ENCODE measurements at regions not wholly inside any gene's neighbourhood (a gene's known extent, or its start where the extent isn't known, plus 50 kb on each side); places are given as distances from the start of the nearest gene placed in this dataset.
A peak's percentile ranks its signal among the peaks of the same experiment; 100 is the strongest.

GRCh38 chr4:114132199-114132598 is 152.8 kb upstream of the ARSJ start:
- peaks cover 8% of the 10 kb centered on the region for H3K4me1 Mint-ChIP-seq
- DNase-seq (ENCODE audit: low spot score) (no peak), ATAC-seq (no peak)
- CTCF ChIA-PET = interaction anchor here (1.0 kb wide), 1 partner anchor 246 kb away, joined by 3 read pairs; no protein-coding TSS in a partner anchor
- TF ChIP-seq CTCF (IDR thresholded peaks at IDR 0.05) = no peak
- TF ChIP-seq OVOL2 (CRISPR knock-in tag; IDR thresholded peaks at IDR 0.05; ENCODE audit: borderline replicate concordance) = no peak
- no peak for TF ChIP-seq JUN (CRISPR knock-in tag; IDR thresholded peaks at IDR 0.05)
- no peak for TF ChIP-seq ZNF416 (CRISPR knock-in tag; IDR thresholded peaks at IDR 0.05)
- no peak for TF ChIP-seq ZNF532 (CRISPR knock-in tag; IDR thresholded peaks at IDR 0.05; ENCODE audit: borderline replicate concordance)
- no peak for TF ChIP-seq ATF1 (CRISPR knock-in tag; IDR thresholded peaks at IDR 0.05)
- TF ChIP-seq ZNF425 (CRISPR knock-in tag; conservative IDR thresholded peaks at IDR 0.05) = no peak
- H3K27ac Mint-ChIP-seq = no peak overlapping the region
- no peaks in the 10 kb centered on the region for H3K36me3 Mint-ChIP-seq
- H3K9me3 Mint-ChIP-seq = peaks cover 8% of the 10 kb centered on the region
- no peaks in the 10 kb centered on the region for H3K27me3 Mint-ChIP-seq (ENCODE audit: low read depth)
- H3K4me3 Mint-ChIP-seq = no peak overlapping the region
- POLR2A ChIA-PET = no interaction called here

GRCh38 chr4:114132830-114133229 is 153.4 kb upstream of the ARSJ start:
- Mint-ChIP-seq H3K4me1 (peaks cover 8% of the 10 kb centered on the region), H3K27me3 (ENCODE audit: low read depth) (no peaks in the 10 kb centered on the region), H3K27ac (no peak overlapping the region), H3K9me3 (peaks cover 8% of the 10 kb centered on the region), H3K4me3 (no peak overlapping the region), H3K36me3 (no peaks in the 10 kb centered on the region)
- ChIA-PET CTCF (interaction anchor here (1.0 kb wide), 1 partner anchor 245 kb away, joined by 3 read pairs; no protein-coding TSS in a partner anchor), POLR2A (no interaction called here)
- DNase-seq (ENCODE audit: low spot score) (no peak), ATAC-seq (peak; percentile 69; the same call in 1 of the 2 replicates)
- peak; percentile 46; the same call in 1 of the 2 replicates for TF ChIP-seq CTCF (IDR thresholded peaks at IDR 0.05)
- TF ChIP-seq ELF4 (CRISPR knock-in tag; IDR thresholded peaks at IDR 0.05; ENCODE audit: low read depth) = no peak
- no peak for TF ChIP-seq NFE2L1 (CRISPR knock-in tag; IDR thresholded peaks at IDR 0.05)
- TF ChIP-seq ZNF121 (CRISPR knock-in tag; IDR thresholded peaks at IDR 0.05) = no peak
- no peak for TF ChIP-seq ZNF671 (CRISPR knock-in tag; IDR thresholded peaks at IDR 0.05)

GRCh38 chr4:114136069-114136468 is 156.6 kb upstream of the ARSJ start:
- CTCF ChIA-PET = no interaction called here
- no peak for ATAC-seq
- Mint-ChIP-seq H3K4me1 (peaks cover 8% of the 10 kb centered on the region), H3K4me3 (no peak overlapping the region), H3K27ac (no peak overlapping the region), H3K27me3 (ENCODE audit: low read depth) (no peaks in the 10 kb centered on the region), H3K9me3 (peaks cover 8% of the 10 kb centered on the region), H3K36me3 (no peaks in the 10 kb centered on the region)
- POLR2A ChIA-PET = no interaction called here
- no peak for DNase-seq (ENCODE audit: low spot score)
- TF ChIP-seq SP1 (CRISPR knock-in tag; conservative IDR thresholded peaks at IDR 0.05) = no peak
- TF ChIP-seq FOXK1 (CRISPR knock-in tag; IDR thresholded peaks at IDR 0.05) = no peak
- TF ChIP-seq ZNF423 (CRISPR knock-in tag; IDR thresholded peaks at IDR 0.05) = no peak
- TF ChIP-seq RELA (CRISPR knock-in tag; IDR thresholded peaks at IDR 0.05; ENCODE audit: borderline replicate concordance) = no peak
- TF ChIP-seq ETV6 (CRISPR knock-in tag; IDR thresholded peaks at IDR 0.05) = no peak
- no peak for TF ChIP-seq PREB (CRISPR knock-in tag; IDR thresholded peaks at IDR 0.05; ENCODE audit: borderline replicate concordance)

All from WTC11 (cell line).